Lower leg skin (tissue), 3 donors: ENCODE measurements at regions not wholly inside any gene's neighbourhood (a gene's known extent, or its start where the extent isn't known, plus 50 kb on each side); places are given as distances from the start of the nearest gene placed in this dataset.

Experiments
- CTCF ChIP-seq, 3 donors: fragments of 450-650 bp; IDR thresholded peaks; one replicate each; pipeline ENCODE4 v1.5.1; 2016; ENCODE audit warnings: antibody characterized with exemption in 3 of 3, mild to moderate bottlenecking in 3 of 3, moderate library complexity in 2 of 3
- POLR2A ChIP-seq, 2 donors: fragments of 450-650 bp; IDR thresholded peaks; one replicate each; pipeline ENCODE4 v1.6.1; 2016 to 2017; ENCODE audit warnings: antibody characterized with exemption in 2 of 2, mild to moderate bottlenecking in 1 of 2, moderate library complexity in 1 of 2

GRCh38 chr4:124191329-124191728, 521.2 kb downstream of the ANKRD50 start:
- no peak for TF ChIP-seq CTCF (IDR thresholded peaks at IDR 0.05)
- no peak for TF ChIP-seq POLR2A (IDR thresholded peaks at IDR 0.05)
